ENCODE measurements at regions not wholly inside any gene's neighbourhood (a gene's known extent, or its start where the extent isn't known, plus 50 kb on each side); places are given as distances from the start of the nearest gene placed in this dataset.
"Not testable (repeated sequence)": the region's sequence is repeated elsewhere in the genome, so short reads cannot be mapped to it uniquely, and the experiment has no call there.

DNA sequence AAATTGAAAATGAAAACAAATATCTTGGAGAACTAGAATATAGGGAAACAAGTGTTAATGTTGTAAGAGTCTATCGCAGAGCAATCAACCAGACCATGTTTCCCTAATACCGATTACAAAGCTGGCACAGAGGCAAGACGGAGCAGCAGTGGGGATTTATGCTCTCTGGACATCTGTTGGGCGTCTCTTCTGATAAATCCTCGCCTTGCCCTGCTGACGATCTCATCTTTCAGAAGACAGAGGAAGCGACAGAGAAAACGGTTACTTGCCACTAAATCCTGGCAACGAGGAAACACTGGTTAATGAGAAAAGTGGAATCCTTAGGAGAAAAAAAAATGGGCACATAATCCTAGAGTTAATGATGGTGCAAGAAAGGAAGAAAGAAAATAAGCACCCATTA lies 218.5 kb downstream of the NPIPA8 start:
- not testable (repeated sequence) for TF ChIP-seq POLR2A (IDR thresholded peaks at IDR 0.05)
- TF ChIP-seq, protein P1, sequence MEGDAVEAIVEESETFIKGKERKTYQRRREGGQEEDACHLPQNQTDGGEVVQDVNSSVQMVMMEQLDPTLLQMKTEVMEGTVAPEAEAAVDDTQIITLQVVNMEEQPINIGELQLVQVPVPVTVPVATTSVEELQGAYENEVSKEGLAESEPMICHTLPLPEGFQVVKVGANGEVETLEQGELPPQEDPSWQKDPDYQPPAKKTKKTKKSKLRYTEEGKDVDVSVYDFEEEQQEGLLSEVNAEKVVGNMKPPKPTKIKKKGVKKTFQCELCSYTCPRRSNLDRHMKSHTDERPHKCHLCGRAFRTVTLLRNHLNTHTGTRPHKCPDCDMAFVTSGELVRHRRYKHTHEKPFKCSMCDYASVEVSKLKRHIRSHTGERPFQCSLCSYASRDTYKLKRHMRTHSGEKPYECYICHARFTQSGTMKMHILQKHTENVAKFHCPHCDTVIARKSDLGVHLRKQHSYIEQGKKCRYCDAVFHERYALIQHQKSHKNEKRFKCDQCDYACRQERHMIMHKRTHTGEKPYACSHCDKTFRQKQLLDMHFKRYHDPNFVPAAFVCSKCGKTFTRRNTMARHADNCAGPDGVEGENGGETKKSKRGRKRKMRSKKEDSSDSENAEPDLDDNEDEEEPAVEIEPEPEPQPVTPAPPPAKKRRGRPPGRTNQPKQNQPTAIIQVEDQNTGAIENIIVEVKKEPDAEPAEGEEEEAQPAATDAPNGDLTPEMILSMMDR (IDR thresholded peaks at IDR 0.05): not testable (repeated sequence)
